ENCODE measurements at regions not wholly inside any gene's neighbourhood (a gene's known extent, or its start where the extent isn't known, plus 50 kb on each side); places are given as distances from the start of the nearest gene placed in this dataset.

- TF ChIP-seq CTCF (IDR thresholded peaks at IDR 0.05): no peak
- TF ChIP-seq POLR2A (IDR thresholded peaks at IDR 0.05): no peak
These were observed 780.5 kb upstream of the CDH9 start for GRCh38 chr5:27818888-27819287.
